Adrenal gland (tissue), 9 donors: ENCODE measurements at regions not wholly inside any gene's neighbourhood (a gene's known extent, or its start where the extent isn't known, plus 50 kb on each side); places are given as distances from the start of the nearest gene placed in this dataset.

Experiments used
- DNase-seq, 7 donors: peaks; one replicate each; pipeline ENCODE4 v3.0.0-alpha.2; 2019 to 2020
- H3K27ac ChIP-seq, 5 donors: fragments of 200-600 bp; sonication (generic) in 4 of 5; 1 replicate in 3 of 5; 2 replicates in 2 of 5; pipeline versions ENCODE4 v1.5.1 to v1.8.0; 2016 to 2020; ENCODE audit warnings: mild to moderate bottlenecking in 1 of 5
- H3K27me3 ChIP-seq: fragments of 200-600 bp; 2 replicates; pipeline ENCODE4 v1.8.0; 2021
- H3K36me3 ChIP-seq, 2 donors: fragments of 200-600 bp; replicated peaks in 1 of 2; 1 replicate in 1 of 2; 2 replicates in 1 of 2; pipeline versions ENCODE4 v1.5.1 to v1.8.0; 2018 to 2022
- H3K4me1 ChIP-seq, 2 donors: fragments of 200-600 bp; replicated peaks in 1 of 2; 1 replicate in 1 of 2; 2 replicates in 1 of 2; pipeline versions ENCODE4 v1.5.1 to v1.8.0; 2018 to 2021
- H3K4me3 ChIP-seq, 4 donors: fragments of 200-600 bp; sonication (generic) in 3 of 4; one replicate each; pipeline ENCODE4 v1.5.1; 2016 to 2018
- H3K9me3 ChIP-seq, 3 donors: fragments of 200-600 bp; sonication (generic) in 1 of 3; replicated peaks in 1 of 3; 1 replicate in 2 of 3; 2 replicates in 1 of 3; pipeline versions ENCODE4 v1.5.1 to v1.8.0; 2016 to 2021
- POLR2A ChIP-seq, 2 donors: fragments of 450-650 bp; IDR thresholded peaks; one replicate each; pipeline ENCODE4 v1.6.1; 2017; ENCODE audit warnings: antibody characterized with exemption in 2 of 2, mild to moderate bottlenecking in 2 of 2, moderate library complexity in 1 of 2
- WGBS, 4 donors: extraction: QIAGEN DNeasy Blood & Tissue Kit in 2 of 4; methylation state at CpG; one replicate each; pipeline versions ENCODE4 v1.1.5 to v1.1.7; 2013 to 2017; 5-methylcytosine and 5-hydroxymethylcytosine counted together
- intact Hi-C, 2 donors: fragments of 100-400 bp; cut with DNase I; formaldehyde crosslinking; loops; one replicate each; pipeline versions ENCODE4 v1.14.1 to v1.15.0; 2022 to 2023
- TF ChIP-seq, protein P1 (sequence below), 6 experiments: fragments of 450-650 bp in 4 of 6; fragments of 200-600 bp in 2 of 6; sonication (generic) in 1 of 6; IDR thresholded peaks; 1 replicate in 5 of 6; 2 replicates in 1 of 6; pipeline versions ENCODE4 v1.5.1 to v1.8.0; 2016 to 2021; ENCODE audit warnings: antibody characterized with exemption in 6 of 6, mild to moderate bottlenecking in 2 of 6, moderate library complexity in 1 of 6
- donor health status: healthy with polysubstance abuse.
- donor health status: Bipolar disorder and iron deficiency.
- donor health status: DM: yes; HTN: yes; CAD: no.
- donor health status: DM: no; HTN: no; CAD: no.
- donor health status: DM: no; HTN: no; CAD: no.

DNA sequence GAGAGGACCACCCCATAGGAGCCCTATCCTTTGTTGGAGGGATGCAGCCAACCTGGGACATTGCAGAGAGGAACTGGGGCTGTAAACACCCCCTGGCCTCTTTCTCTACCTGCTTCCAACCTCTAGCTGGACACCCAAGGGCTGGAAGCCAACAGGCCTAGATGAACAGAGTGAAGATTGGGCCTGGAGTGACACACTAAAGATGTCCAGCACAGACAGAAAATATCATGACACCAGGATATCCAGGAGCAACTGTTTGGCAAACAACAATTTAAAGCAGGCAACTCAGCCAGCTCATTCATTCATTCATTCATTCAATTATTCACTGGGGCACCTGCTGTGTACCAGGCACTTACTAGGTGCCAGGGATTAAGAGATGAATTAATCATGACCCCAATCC is 125.0 kb upstream of the NCOR2 start:
- Histone ChIP-seq H3K4me1 (peaks cover 0 to 20% of the 10 kb centered on the region in 2 donors), H3K9me3 (peaks cover 0 to 8% (median 0%) of the 10 kb centered on the region in 3 donors), H3K27me3 (no peaks in the 10 kb centered on the region), H3K27ac (no peak overlapping the region), H3K4me3 (no peak overlapping the region), H3K36me3 (no peaks in the 10 kb centered on the region)
- intact Hi-C loops = no loop called here
- no peak for TF ChIP-seq POLR2A (IDR thresholded peaks at IDR 0.05)
- TF ChIP-seq, protein P1, sequence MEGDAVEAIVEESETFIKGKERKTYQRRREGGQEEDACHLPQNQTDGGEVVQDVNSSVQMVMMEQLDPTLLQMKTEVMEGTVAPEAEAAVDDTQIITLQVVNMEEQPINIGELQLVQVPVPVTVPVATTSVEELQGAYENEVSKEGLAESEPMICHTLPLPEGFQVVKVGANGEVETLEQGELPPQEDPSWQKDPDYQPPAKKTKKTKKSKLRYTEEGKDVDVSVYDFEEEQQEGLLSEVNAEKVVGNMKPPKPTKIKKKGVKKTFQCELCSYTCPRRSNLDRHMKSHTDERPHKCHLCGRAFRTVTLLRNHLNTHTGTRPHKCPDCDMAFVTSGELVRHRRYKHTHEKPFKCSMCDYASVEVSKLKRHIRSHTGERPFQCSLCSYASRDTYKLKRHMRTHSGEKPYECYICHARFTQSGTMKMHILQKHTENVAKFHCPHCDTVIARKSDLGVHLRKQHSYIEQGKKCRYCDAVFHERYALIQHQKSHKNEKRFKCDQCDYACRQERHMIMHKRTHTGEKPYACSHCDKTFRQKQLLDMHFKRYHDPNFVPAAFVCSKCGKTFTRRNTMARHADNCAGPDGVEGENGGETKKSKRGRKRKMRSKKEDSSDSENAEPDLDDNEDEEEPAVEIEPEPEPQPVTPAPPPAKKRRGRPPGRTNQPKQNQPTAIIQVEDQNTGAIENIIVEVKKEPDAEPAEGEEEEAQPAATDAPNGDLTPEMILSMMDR (IDR thresholded peaks at IDR 0.05) = no peak
- no peak for DNase-seq

- Histone ChIP-seq H3K27ac (no peak overlapping the region), H3K36me3 (no peaks in the 10 kb centered on the region), H3K27me3 (no peaks in the 10 kb centered on the region), H3K4me1 (peaks cover 0 to 14% of the 10 kb centered on the region in 2 donors), H3K9me3 (peaks cover 0 to 8% (median 0%) of the 10 kb centered on the region in 3 donors), H3K4me3 (no peak overlapping the region)
- WGBS, 4 donors = 88 to 100% (median 99%) methylated on average over 1 of the region's 1 CpG
- TF ChIP-seq, protein P1 (IDR thresholded peaks at IDR 0.05) = no peak
- no peak for DNase-seq
- intact Hi-C loops = no loop called here
These were observed 124.0 kb upstream of the NCOR2 start for GRCh38 chr12:124691429-124691828.

DNA sequence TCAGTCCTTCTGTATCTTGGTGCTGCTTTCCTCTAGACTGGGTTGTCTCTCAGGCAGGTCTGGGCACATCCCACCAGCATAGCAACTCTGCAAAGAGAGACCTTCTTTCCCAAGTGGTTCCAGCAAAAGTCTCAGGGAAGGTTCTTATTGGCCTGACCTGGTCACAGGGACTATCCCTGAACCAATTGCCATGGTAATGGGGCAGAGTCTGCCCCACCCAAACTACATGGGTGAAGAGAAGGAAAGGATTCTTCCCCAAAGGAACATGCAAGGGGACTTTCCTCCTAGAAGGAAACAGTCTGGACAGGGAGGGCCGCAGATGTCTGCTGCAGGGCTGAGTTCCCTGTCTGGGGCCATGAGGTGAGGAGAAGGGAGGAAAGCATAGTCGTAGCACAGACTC is 122.2 kb upstream of the NCOR2 start:
- H3K27me3 ChIP-seq = no peaks in the 10 kb centered on the region
- H3K9me3 ChIP-seq = peaks cover 0 to 8% (median 0%) of the 10 kb centered on the region in 3 donors
- TF ChIP-seq, protein P1 (IDR thresholded peaks at IDR 0.05) = no peak
- no peak for TF ChIP-seq POLR2A (IDR thresholded peaks at IDR 0.05)
- H3K4me1 ChIP-seq = peaks cover 13 to 32% of the 10 kb centered on the region in 2 donors
- intact Hi-C loops = loop anchor here (10.0 kb wide), 3 partner anchors 55 to 125 kb away; partner anchors contain the start of gene NCOR2 (in 1 of the 2)
- WGBS, 4 donors = 71 to 80% (median 78%) methylated on average over 2 of the region's 2 CpGs
- H3K27ac ChIP-seq = no peak overlapping the region
- no peak overlapping the region for H3K4me3 ChIP-seq
- no peak for DNase-seq
- no peaks in the 10 kb centered on the region for H3K36me3 ChIP-seq

- Histone ChIP-seq H3K4me1 (peaks cover 18 to 42% of the 10 kb centered on the region in 2 donors), H3K36me3 (no peaks in the 10 kb centered on the region), H3K27ac (peak overlapping the region in 3 of 5 donors; percentile 15 to 68 (median 57)), H3K27me3 (no peaks in the 10 kb centered on the region), H3K4me3 (no peak overlapping the region), H3K9me3 (peaks cover 0 to 8% (median 0%) of the 10 kb centered on the region in 3 donors)
- TF ChIP-seq, protein P1 (IDR thresholded peaks at IDR 0.05) = no peak
- no peak for TF ChIP-seq POLR2A (IDR thresholded peaks at IDR 0.05)
- 47 to 63% (median 57%) methylated on average over 6 of the region's 6 CpGs for WGBS, 4 donors
- no peak for DNase-seq
- intact Hi-C loops = loop anchor here (10.0 kb wide), 3 partner anchors 56 to 124 kb away; partner anchors contain the start of gene NCOR2 (in 1 of the 2)
These were observed 121.1 kb upstream of the NCOR2 start for GRCh38 chr12:124688356-124688992.
